GM12891 (cell line): ENCODE measurements at regions not wholly inside any gene's neighbourhood (a gene's known extent, or its start where the extent isn't known, plus 50 kb on each side); places are given as distances from the start of the nearest gene placed in this dataset.

Experiments
- DNase-seq: peaks from one replicate; pipeline ENCODE4 v3.0.0; 2011; ENCODE audit warnings: low spot score; ENCODE audit not compliant: insufficient read length
- FAIRE-seq: peaks from 2 replicates; lab custom pipeline; 2011; peaks lifted over from hg19 to GRCh38; lab: Jason Lieb, UNC
- PAX5 ChIP-seq: IDR thresholded peaks from 2 replicates; pipeline ENCODE4 v1.6.1; 2011; ENCODE audit warnings: low read length, moderate library complexity, mild to moderate bottlenecking; ENCODE audit not compliant: insufficient read depth, severe bottlenecking
- POLR2A ChIP-seq: IDR thresholded peaks from 2 replicates; pipeline ENCODE4 v1.6.1; 2011; ENCODE audit warnings: low read depth, low read length, control low read depth
- POLR2AphosphoS5 ChIP-seq: IDR thresholded peaks from 2 replicates; pipeline ENCODE4 v1.6.1; 2011; ENCODE audit warnings: low read depth, low read length, control low read depth
- POU2F2 ChIP-seq: IDR thresholded peaks from 2 replicates; pipeline ENCODE4 v1.6.1; 2011; ENCODE audit warnings: low read depth, mild to moderate bottlenecking, control low read depth, low read length, moderate library complexity
- SPI1 ChIP-seq: IDR thresholded peaks from 2 replicates; pipeline ENCODE4 v1.6.1; 2011; ENCODE audit warnings: low read depth, low read length, control low read depth
- TAF1 ChIP-seq: IDR thresholded peaks from 2 replicates; pipeline ENCODE4 v1.6.1; 2011; ENCODE audit warnings: low read depth, low read length, control low read depth

DNA sequence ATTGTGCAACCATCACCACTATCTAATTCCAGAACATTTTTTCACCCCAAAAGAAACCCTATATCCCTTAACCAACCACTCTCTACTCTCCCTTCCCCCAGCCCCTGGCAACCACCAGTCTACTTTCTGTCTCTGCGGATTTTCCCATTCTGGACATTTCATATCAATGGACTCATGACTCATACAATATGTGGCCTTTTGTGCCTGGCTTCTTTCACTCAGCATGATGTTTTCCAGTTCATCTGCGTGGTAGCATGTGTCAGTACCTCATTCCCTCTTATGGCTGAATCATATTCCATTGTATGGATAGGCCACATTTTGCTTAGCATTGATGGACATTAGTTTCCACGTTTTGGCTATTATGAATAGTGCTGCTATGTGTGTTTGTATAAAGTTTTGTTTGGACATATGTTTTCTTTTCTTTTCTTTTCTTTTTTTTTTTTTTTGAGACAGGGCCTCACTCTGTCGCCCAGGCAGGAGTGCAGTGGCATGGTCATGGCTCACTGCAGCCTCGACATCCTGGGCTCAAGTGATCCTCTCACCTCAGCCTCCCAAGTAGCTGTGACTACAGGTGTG lies 335.4 kb downstream of the BCOR start:
- FAIRE-seq (no peak), DNase-seq (no peak)
- TF ChIP-seq POU2F2 (no peak), TAF1 (no peak), POLR2AphosphoS5 (no peak), POLR2A (no peak), PAX5 (no peak), SPI1 (no peak)

DNA sequence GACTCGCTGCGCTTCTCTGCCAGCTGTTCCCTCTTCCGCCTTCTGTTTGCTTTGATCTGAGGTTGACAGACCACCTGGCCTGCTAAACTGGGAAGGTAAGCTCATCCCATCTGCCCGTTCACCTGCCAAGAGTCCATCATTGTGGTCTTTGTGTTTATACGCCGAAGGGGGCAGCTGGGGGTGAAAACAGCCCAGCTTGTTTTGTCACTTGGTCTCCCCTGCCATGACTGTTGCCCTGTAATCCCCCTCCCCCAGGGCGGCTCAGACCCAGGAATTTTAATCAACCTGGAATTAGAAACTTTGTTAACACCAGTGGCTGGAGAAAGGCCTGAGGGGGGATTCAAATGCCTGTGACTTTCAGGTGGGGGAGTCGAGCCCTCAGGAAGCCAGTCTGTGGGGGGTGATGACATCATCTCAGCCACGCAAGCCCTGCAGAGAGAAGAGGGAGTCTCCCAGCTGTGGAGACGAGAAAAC lies 333.3 kb downstream of the BCOR start:
- FAIRE-seq (no peak), DNase-seq (no peak)
- no peak for TF ChIP-seq PAX5
- TF ChIP-seq POU2F2: no peak
- TF ChIP-seq TAF1: no peak
- TF ChIP-seq SPI1: no peak
- TF ChIP-seq POLR2A: no peak
- no peak for TF ChIP-seq POLR2AphosphoS5

GRCh38 chrX:39765327-39765726 lies 332.4 kb downstream of the BCOR start:
- no peak for FAIRE-seq
- TF ChIP-seq SPI1 (no peak), POU2F2 (no peak), TAF1 (no peak), POLR2AphosphoS5 (no peak), POLR2A (no peak), PAX5 (no peak)
- DNase-seq: no peak

DNA sequence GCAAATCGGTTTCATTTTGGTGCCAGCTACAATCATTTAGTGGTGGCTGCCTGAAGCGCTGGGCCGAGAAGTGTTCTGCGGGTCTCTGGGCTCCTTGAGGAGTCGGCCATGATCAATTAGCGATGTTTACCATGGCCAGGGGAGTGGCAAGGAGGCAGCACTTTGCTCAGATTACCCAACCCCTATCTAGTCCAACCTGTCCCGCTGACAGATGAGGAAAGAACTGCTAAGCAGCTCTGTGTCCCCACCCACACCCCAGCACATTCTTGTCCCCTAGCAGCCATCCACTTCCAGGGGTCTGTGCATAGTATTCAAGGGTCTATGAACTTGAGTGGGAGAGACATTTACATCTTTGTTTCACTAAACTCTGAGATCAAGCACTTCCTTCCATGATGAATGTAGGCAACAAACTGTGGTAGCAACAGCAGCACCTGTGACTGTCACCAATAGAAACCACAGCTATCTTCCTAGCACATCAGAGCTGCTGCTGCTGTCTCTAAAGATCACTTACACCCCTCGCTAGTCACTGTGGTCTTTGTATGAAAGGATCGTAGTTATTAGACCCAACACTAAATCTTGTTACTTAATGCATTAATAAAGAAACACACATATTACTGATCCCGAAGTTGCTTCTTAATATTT lies 331.6 kb downstream of the BCOR start:
- no peak for DNase-seq
- FAIRE-seq: no peak
- TF ChIP-seq PAX5 (no peak), POU2F2 (no peak), TAF1 (no peak), POLR2A (no peak), SPI1 (peak; percentile 20; the same call in 1 of the 2 replicates)

DNA sequence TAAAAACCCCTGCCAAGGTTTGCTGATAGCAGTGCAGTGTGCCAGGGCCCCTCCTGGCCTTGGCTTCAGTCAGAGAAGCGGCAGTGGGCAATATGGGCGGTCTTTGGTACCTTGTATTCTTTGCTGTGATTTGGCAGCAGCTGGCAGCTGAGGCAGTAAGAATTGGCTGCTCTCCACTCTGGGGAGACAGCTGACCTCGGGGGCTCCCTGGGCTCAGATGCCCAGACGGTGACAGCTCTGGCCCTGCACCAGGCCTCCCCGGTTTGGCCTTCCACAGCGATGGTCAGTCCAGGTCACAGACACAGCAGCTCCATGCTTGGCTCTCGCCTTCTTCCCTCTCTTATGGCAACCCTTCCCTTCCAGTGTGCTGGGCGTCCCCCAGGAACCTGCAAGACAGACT lies 330.9 kb downstream of the BCOR start:
- DNase-seq: no peak
- no peak for TF ChIP-seq POU2F2
- no peak for TF ChIP-seq PAX5
- TF ChIP-seq TAF1: no peak
- TF ChIP-seq POLR2A: no peak
- TF ChIP-seq POLR2AphosphoS5: no peak
- no peak for TF ChIP-seq SPI1
- no peak for FAIRE-seq

GRCh38 chrX:39767446-39767845 lies 330.3 kb downstream of the BCOR start:
- DNase-seq (no peak), FAIRE-seq (no peak)
- TF ChIP-seq PAX5: no peak
- TF ChIP-seq TAF1: no peak
- TF ChIP-seq POLR2AphosphoS5: no peak
- TF ChIP-seq POLR2A: no peak
- TF ChIP-seq POU2F2: no peak

DNA sequence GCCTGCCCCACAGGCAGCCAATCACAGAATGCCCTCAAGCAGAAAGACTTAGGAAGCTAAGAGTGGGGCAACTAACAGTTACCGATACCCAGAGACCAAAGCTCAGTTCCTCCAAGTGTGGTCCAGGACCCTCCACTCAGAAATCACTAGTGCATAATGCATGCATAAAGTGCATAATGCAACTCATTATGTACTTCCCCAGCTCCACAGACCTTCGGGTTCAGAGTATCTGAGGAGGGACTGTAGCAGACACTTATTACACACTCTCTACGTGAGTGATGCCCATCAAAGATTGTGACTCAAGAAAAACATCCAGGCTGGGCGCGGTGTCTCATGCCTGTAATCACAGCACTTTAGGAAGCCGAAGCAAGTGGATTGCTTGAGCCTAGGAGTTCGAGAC lies 328.0 kb downstream of the BCOR start:
- no peak for FAIRE-seq
- TF ChIP-seq SPI1 (no peak), POLR2AphosphoS5 (no peak), PAX5 (no peak), POU2F2 (no peak), TAF1 (no peak), POLR2A (no peak)

GRCh38 chrX:39771089-39771488 lies 326.7 kb downstream of the BCOR start:
- DNase-seq: no peak
- no peak for FAIRE-seq
- no peak for TF ChIP-seq SPI1
- TF ChIP-seq POLR2AphosphoS5: no peak
- TF ChIP-seq PAX5: no peak
- no peak for TF ChIP-seq POLR2A
- no peak for TF ChIP-seq POU2F2
- TF ChIP-seq TAF1: no peak

More for the DNA sequence above, 328.0 kb downstream of the BCOR start:
- no peak for DNase-seq

GRCh38 chrX:39772057-39772832 lies 325.5 kb downstream of the BCOR start:
- FAIRE-seq: peak; percentile 77
- TF ChIP-seq TAF1: no peak
- TF ChIP-seq PAX5: no peak
- TF ChIP-seq SPI1: no peak
- TF ChIP-seq POLR2A: no peak
- TF ChIP-seq POU2F2: no peak
- TF ChIP-seq POLR2AphosphoS5: no peak

DNA sequence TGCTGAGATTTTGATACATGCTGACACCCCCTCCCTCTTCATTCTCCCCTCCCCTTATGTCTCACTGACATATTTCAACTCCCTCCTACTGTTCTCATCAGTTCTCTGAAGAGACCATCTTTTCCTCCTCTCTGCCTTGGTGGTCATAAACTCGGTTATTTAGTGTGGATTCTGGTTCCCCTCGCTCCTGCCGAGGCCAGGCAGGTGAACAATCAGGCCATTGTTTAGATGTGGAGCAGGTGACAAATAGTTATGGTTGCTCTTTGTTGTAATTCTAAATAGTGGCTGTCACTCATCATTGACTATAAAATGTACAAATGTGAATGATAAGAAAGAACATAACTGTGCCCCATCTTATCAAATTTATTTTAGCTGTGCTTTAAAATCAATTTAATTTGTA lies 324.6 kb downstream of the BCOR start:
- FAIRE-seq: no peak
- DNase-seq: no peak
- TF ChIP-seq TAF1 (no peak), POLR2AphosphoS5 (no peak), POLR2A (no peak), PAX5 (no peak), POU2F2 (no peak), SPI1 (no peak)

More at GRCh38 chrX:39772057-39772832, 325.5 kb downstream of the BCOR start:
- no peak for DNase-seq
